ENCODE measurements at regions not wholly inside any gene's neighbourhood (a gene's known extent, or its start where the extent isn't known, plus 50 kb on each side); places are given as distances from the start of the nearest gene placed in this dataset.

GRCh38 chr1:80506216-80506615 lies 1294.5 kb upstream of the ADGRL2 start:
- H3K27me3 ChIP-seq (ENCODE audit: insufficient read depth, low read length, poor library complexity, severe bottlenecking) = no peaks in the 10 kb centered on the region
- no peaks in the 10 kb centered on the region for H3K4me1 ChIP-seq (ENCODE audit: insufficient read depth, low read length)
- H3K9me3 ChIP-seq (ENCODE audit: low read length) = no peaks in the 10 kb centered on the region
- peaks cover 3 to 29% (median 6%) of the 10 kb centered on the region in 5 donors for H3K9me3 Mint-ChIP-seq
- H3K27ac ChIP-seq (ENCODE audit: low read depth, low read length) = no peak overlapping the region
- CTCF ChIA-PET = no interaction called here
- POLR2A ChIA-PET = no interaction called here
- no peak overlapping the region for H3K4me3 ChIP-seq (ENCODE audit: low read length)
- H3K4me3 Mint-ChIP-seq = no peak overlapping the region
- no peak for DNase-seq
- H3K36me3 ChIP-seq (ENCODE audit: insufficient read depth, low read length) = no peaks in the 10 kb centered on the region
- no peak overlapping the region for H3K27ac Mint-ChIP-seq
- H3K4me1 Mint-ChIP-seq = no peaks in the 10 kb centered on the region
- no peaks in the 10 kb centered on the region for H3K27me3 Mint-ChIP-seq
- no peaks in the 10 kb centered on the region for H3K36me3 Mint-ChIP-seq

DNA sequence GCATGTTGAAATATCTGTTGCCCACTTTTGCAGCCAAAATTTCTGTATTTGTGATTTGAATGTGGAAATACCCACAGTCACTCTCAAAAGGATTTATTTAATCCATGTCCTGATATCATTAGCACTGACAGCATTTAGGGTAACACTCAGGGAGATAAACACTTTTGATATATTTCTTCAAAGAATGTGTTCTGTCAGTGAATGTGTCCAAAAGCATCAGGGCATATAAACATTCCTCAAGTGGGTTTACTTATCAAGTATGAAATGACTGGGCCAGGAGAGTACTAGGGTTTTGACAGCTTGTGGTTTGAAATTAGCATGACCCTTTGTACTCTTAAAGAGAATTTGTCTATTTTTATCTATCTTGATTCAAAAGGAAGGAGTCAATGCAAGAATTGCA lies 1302.1 kb upstream of the ADGRL2 start:
- peaks cover 7 to 17% (median 11%) of the 10 kb centered on the region in 5 donors for H3K9me3 Mint-ChIP-seq
- ChIA-PET POLR2A (no interaction called here), CTCF (no interaction called here)
- Histone ChIP-seq H3K27me3 (ENCODE audit: insufficient read depth, low read length, poor library complexity, severe bottlenecking) (no peaks in the 10 kb centered on the region), H3K27ac (ENCODE audit: low read depth, low read length) (no peak overlapping the region), H3K36me3 (ENCODE audit: insufficient read depth, low read length) (no peaks in the 10 kb centered on the region), H3K4me3 (ENCODE audit: low read length) (no peak overlapping the region), H3K4me1 (ENCODE audit: insufficient read depth, low read length) (no peaks in the 10 kb centered on the region), H3K9me3 (ENCODE audit: low read length) (no peaks in the 10 kb centered on the region)
- no peaks in the 10 kb centered on the region for H3K27me3 Mint-ChIP-seq
- H3K4me3 Mint-ChIP-seq = no peak overlapping the region
- no peaks in the 10 kb centered on the region for H3K36me3 Mint-ChIP-seq
- no peaks in the 10 kb centered on the region for H3K4me1 Mint-ChIP-seq
- no peak for DNase-seq
- no peak overlapping the region for H3K27ac Mint-ChIP-seq

- Histone ChIP-seq H3K9me3 (ENCODE audit: low read length) (no peaks in the 10 kb centered on the region), H3K4me3 (ENCODE audit: low read length) (no peak overlapping the region), H3K4me1 (ENCODE audit: insufficient read depth, low read length) (no peaks in the 10 kb centered on the region), H3K36me3 (ENCODE audit: insufficient read depth, low read length) (no peaks in the 10 kb centered on the region), H3K27me3 (ENCODE audit: insufficient read depth, low read length, poor library complexity, severe bottlenecking) (no peaks in the 10 kb centered on the region), H3K27ac (ENCODE audit: low read depth, low read length) (no peak overlapping the region)
- Mint-ChIP-seq H3K27ac (no peak overlapping the region), H3K27me3 (no peaks in the 10 kb centered on the region), H3K4me3 (no peak overlapping the region), H3K36me3 (no peaks in the 10 kb centered on the region), H3K4me1 (no peaks in the 10 kb centered on the region), H3K9me3 (peaks cover 4 to 19% (median 11%) of the 10 kb centered on the region in 5 donors)
- POLR2A ChIA-PET = no interaction called here
- DNase-seq = peak in 1 of 5 donors; percentile 43
- CTCF ChIA-PET = no interaction called here
Observed at GRCh38 chr1:80495806-80496205, 1304.9 kb upstream of the ADGRL2 start.

GRCh38 chr1:80472145-80472544 lies 1328.6 kb upstream of the ADGRL2 start:
- ChIA-PET POLR2A (no interaction called here), CTCF (no interaction called here)
- Mint-ChIP-seq H3K4me1 (no peaks in the 10 kb centered on the region), H3K27me3 (no peaks in the 10 kb centered on the region), H3K4me3 (no peak overlapping the region), H3K36me3 (no peaks in the 10 kb centered on the region), H3K9me3 (peaks cover 4 to 36% (median 12%) of the 10 kb centered on the region in 5 donors), H3K27ac (no peak overlapping the region)
- Histone ChIP-seq H3K9me3 (ENCODE audit: low read length) (no peaks in the 10 kb centered on the region), H3K4me1 (ENCODE audit: insufficient read depth, low read length) (no peaks in the 10 kb centered on the region), H3K36me3 (ENCODE audit: insufficient read depth, low read length) (no peaks in the 10 kb centered on the region), H3K4me3 (ENCODE audit: low read length) (no peak overlapping the region), H3K27ac (ENCODE audit: low read depth, low read length) (no peak overlapping the region), H3K27me3 (ENCODE audit: insufficient read depth, low read length, poor library complexity, severe bottlenecking) (no peaks in the 10 kb centered on the region)
- DNase-seq = no peak

GRCh38 chr1:80468356-80468755 lies 1332.4 kb upstream of the ADGRL2 start:
- Histone ChIP-seq H3K36me3 (ENCODE audit: insufficient read depth, low read length) (no peaks in the 10 kb centered on the region), H3K9me3 (ENCODE audit: low read length) (no peaks in the 10 kb centered on the region), H3K27me3 (ENCODE audit: insufficient read depth, low read length, poor library complexity, severe bottlenecking) (no peaks in the 10 kb centered on the region), H3K4me1 (ENCODE audit: insufficient read depth, low read length) (no peaks in the 10 kb centered on the region), H3K4me3 (ENCODE audit: low read length) (no peak overlapping the region), H3K27ac (ENCODE audit: low read depth, low read length) (no peak overlapping the region)
- DNase-seq = no peak
- H3K9me3 Mint-ChIP-seq = peaks cover 1 to 36% (median 14%) of the 10 kb centered on the region in 5 donors
- ChIA-PET POLR2A (no interaction called here), CTCF (no interaction called here)
- no peak overlapping the region for H3K4me3 Mint-ChIP-seq
- H3K4me1 Mint-ChIP-seq = no peaks in the 10 kb centered on the region
- H3K27ac Mint-ChIP-seq = no peak overlapping the region
- H3K36me3 Mint-ChIP-seq = no peaks in the 10 kb centered on the region
- no peaks in the 10 kb centered on the region for H3K27me3 Mint-ChIP-seq

DNA sequence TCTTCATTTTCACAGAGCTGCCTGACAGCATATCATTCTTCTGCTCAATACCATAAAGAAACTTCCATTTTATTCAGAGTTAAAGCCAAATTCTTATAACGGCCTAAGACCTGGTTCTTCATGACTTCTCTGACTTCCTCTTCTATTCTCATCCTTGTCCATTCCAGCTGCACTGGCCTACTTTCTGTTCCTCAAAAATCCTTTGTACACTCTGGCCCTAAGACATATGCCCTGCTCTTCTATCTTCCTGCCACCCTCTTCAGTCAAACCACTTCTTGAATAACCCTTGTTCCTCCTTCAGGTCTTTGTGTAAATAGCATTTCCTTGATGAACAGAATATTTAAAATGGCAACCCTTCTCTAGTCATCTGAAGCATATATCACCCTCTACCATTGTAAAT lies 1338.7 kb upstream of the ADGRL2 start:
- H3K27ac ChIP-seq (ENCODE audit: low read depth, low read length) = no peak overlapping the region
- H3K27ac Mint-ChIP-seq = no peak overlapping the region
- H3K27me3 Mint-ChIP-seq = no peaks in the 10 kb centered on the region
- H3K9me3 ChIP-seq (ENCODE audit: low read length) = no peaks in the 10 kb centered on the region
- ChIA-PET POLR2A (no interaction called here), CTCF (no interaction called here)
- H3K4me1 Mint-ChIP-seq = no peaks in the 10 kb centered on the region
- H3K4me1 ChIP-seq (ENCODE audit: insufficient read depth, low read length) = no peaks in the 10 kb centered on the region
- H3K27me3 ChIP-seq (ENCODE audit: insufficient read depth, low read length, poor library complexity, severe bottlenecking) = no peaks in the 10 kb centered on the region
- H3K4me3 Mint-ChIP-seq = no peak overlapping the region
- no peak overlapping the region for H3K4me3 ChIP-seq (ENCODE audit: low read length)
- H3K36me3 Mint-ChIP-seq = no peaks in the 10 kb centered on the region
- no peaks in the 10 kb centered on the region for H3K36me3 ChIP-seq (ENCODE audit: insufficient read depth, low read length)
- DNase-seq = no peak
- peaks cover 10 to 21% (median 13%) of the 10 kb centered on the region in 5 donors for H3K9me3 Mint-ChIP-seq

DNA sequence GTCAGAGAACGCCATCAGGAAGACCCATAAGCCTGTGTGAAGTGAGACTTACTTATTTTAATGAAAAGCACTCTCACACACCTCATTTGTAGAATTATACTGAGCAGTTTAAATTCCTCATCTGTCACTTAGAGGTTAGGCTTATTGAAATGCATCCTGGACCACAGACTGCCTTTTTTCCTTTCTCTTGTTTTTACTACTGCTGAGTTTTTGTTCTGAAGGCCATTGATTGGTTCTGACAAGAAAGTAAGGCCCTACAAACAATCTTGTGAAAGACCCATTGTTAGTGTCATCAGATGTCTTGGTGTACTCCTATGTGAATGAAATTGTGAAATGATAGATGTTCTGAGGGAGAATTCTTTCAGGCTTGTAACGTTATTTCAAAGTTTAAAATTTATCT lies 1343.3 kb upstream of the ADGRL2 start:
- Mint-ChIP-seq H3K9me3 (peaks cover 10 to 21% (median 12%) of the 10 kb centered on the region in 5 donors), H3K4me1 (no peaks in the 10 kb centered on the region), H3K27ac (no peak overlapping the region), H3K4me3 (no peak overlapping the region), H3K36me3 (no peaks in the 10 kb centered on the region), H3K27me3 (no peaks in the 10 kb centered on the region)
- no peak for DNase-seq
- Histone ChIP-seq H3K4me3 (ENCODE audit: low read length) (no peak overlapping the region), H3K4me1 (ENCODE audit: insufficient read depth, low read length) (no peaks in the 10 kb centered on the region), H3K9me3 (ENCODE audit: low read length) (no peaks in the 10 kb centered on the region), H3K27ac (ENCODE audit: low read depth, low read length) (no peak overlapping the region), H3K36me3 (ENCODE audit: insufficient read depth, low read length) (no peaks in the 10 kb centered on the region), H3K27me3 (ENCODE audit: insufficient read depth, low read length, poor library complexity, severe bottlenecking) (no peaks in the 10 kb centered on the region)
- ChIA-PET POLR2A (no interaction called here), CTCF (no interaction called here)

- Histone ChIP-seq H3K27me3 (ENCODE audit: insufficient read depth, low read length, poor library complexity, severe bottlenecking) (no peaks in the 10 kb centered on the region), H3K27ac (ENCODE audit: low read depth, low read length) (no peak overlapping the region), H3K4me3 (ENCODE audit: low read length) (no peak overlapping the region), H3K36me3 (ENCODE audit: insufficient read depth, low read length) (no peaks in the 10 kb centered on the region), H3K9me3 (ENCODE audit: low read length) (no peaks in the 10 kb centered on the region), H3K4me1 (ENCODE audit: insufficient read depth, low read length) (no peaks in the 10 kb centered on the region)
- POLR2A ChIA-PET = no interaction called here
- no peak for DNase-seq
- no peak overlapping the region for H3K27ac Mint-ChIP-seq
- H3K9me3 Mint-ChIP-seq = peaks cover 2 to 29% (median 6%) of the 10 kb centered on the region in 5 donors
- no peaks in the 10 kb centered on the region for H3K4me1 Mint-ChIP-seq
- H3K27me3 Mint-ChIP-seq = no peaks in the 10 kb centered on the region
- no peaks in the 10 kb centered on the region for H3K36me3 Mint-ChIP-seq
- no peak overlapping the region for H3K4me3 Mint-ChIP-seq
- CTCF ChIA-PET = no interaction called here
Observed at GRCh38 chr1:80453775-80454174, 1347.0 kb upstream of the ADGRL2 start.

GRCh38 chr1:80450711-80451110 lies 1350.0 kb upstream of the ADGRL2 start:
- no peaks in the 10 kb centered on the region for H3K9me3 ChIP-seq (ENCODE audit: low read length)
- no peak overlapping the region for H3K27ac Mint-ChIP-seq
- no peaks in the 10 kb centered on the region for H3K36me3 Mint-ChIP-seq
- H3K4me1 Mint-ChIP-seq = no peaks in the 10 kb centered on the region
- no peaks in the 10 kb centered on the region for H3K27me3 Mint-ChIP-seq
- H3K9me3 Mint-ChIP-seq = peaks cover 3 to 38% (median 8%) of the 10 kb centered on the region in 5 donors
- H3K4me1 ChIP-seq (ENCODE audit: insufficient read depth, low read length) = no peaks in the 10 kb centered on the region
- H3K27me3 ChIP-seq (ENCODE audit: insufficient read depth, low read length, poor library complexity, severe bottlenecking) = no peaks in the 10 kb centered on the region
- no peak overlapping the region for H3K4me3 ChIP-seq (ENCODE audit: low read length)
- CTCF ChIA-PET = interaction anchor here (1.5 kb wide), 1 partner anchor 10 kb away, joined by 3 read pairs; no protein-coding TSS in a partner anchor
- no peak overlapping the region for H3K27ac ChIP-seq (ENCODE audit: low read depth, low read length)
- no peaks in the 10 kb centered on the region for H3K36me3 ChIP-seq (ENCODE audit: insufficient read depth, low read length)
- no peak overlapping the region for H3K4me3 Mint-ChIP-seq
- no peak for DNase-seq
- POLR2A ChIA-PET = no interaction called here
